Kidney (tissue), 13 donors: ENCODE measurements at regions not wholly inside any gene's neighbourhood (a gene's known extent, or its start where the extent isn't known, plus 50 kb on each side); places are given as distances from the start of the nearest gene placed in this dataset.

Experiments
- DNase-seq, 5 donors: peaks; one replicate each; pipeline ENCODE4 v3.0.0-alpha.2; 2013 to 2020
- FAIRE-seq: peaks from 2 replicates; lab custom pipeline; 2012; peaks lifted over from hg19 to GRCh38; lab: Jason Lieb, UNC
- H3K27ac ChIP-seq, 2 donors: one replicate each; pipeline ENCODE4 v1.7.0; 2013; ENCODE audit warnings: low read depth in 2 of 2, low read length in 2 of 2, inconsistent platforms in 1 of 2
- H3K27me3 ChIP-seq: one replicate; pipeline ENCODE4 v1.7.1; 2013; ENCODE audit warnings: low read length, inconsistent platforms; ENCODE audit not compliant: control insufficient read depth, insufficient read depth
- H3K36me3 ChIP-seq, 3 donors: one replicate each; pipeline versions ENCODE4 v1.7.0 to v1.7.1; 2013; ENCODE audit warnings: low read length in 3 of 3, control low read depth in 1 of 3, inconsistent platforms in 1 of 3; ENCODE audit not compliant: insufficient read depth in 3 of 3, control insufficient read depth in 2 of 3
- H3K4me1 ChIP-seq, 3 donors: one replicate each; pipeline versions ENCODE4 v1.7.0 to v1.7.1; 2013; ENCODE audit warnings: low read length in 3 of 3, inconsistent platforms in 1 of 3, low read depth in 1 of 3; ENCODE audit not compliant: control insufficient read depth in 2 of 3, insufficient read depth in 2 of 3
- H3K4me3 ChIP-seq, 3 donors: one replicate each; pipeline versions ENCODE4 v1.7.0 to v1.8.1; 2013; ENCODE audit warnings: low read length in 3 of 3, control low read depth in 1 of 3, inconsistent platforms in 1 of 3
- H3K9ac ChIP-seq, 3 donors: one replicate each; pipeline versions ENCODE4 v1.7.0 to v1.7.1; 2013; ENCODE audit warnings: low read length in 3 of 3, control low read depth in 1 of 3, inconsistent platforms in 1 of 3
- H3K9me3 ChIP-seq, 3 donors: one replicate each; pipeline versions ENCODE4 v1.7.0 to v1.7.1; 2013; ENCODE audit warnings: low read length in 3 of 3, control low read depth in 1 of 3, inconsistent platforms in 1 of 3; ENCODE audit not compliant: control insufficient read depth in 2 of 3, insufficient read depth in 1 of 3
- intact Hi-C: fragments of 100-400 bp; cut with DNase I; formaldehyde crosslinking; loops from one replicate; pipeline ENCODE4 v1.11.1; 2022
- TF ChIP-seq, protein P1 (sequence below): IDR thresholded peaks from 3 replicates; pipeline ENCODE4 v1.5.1; 2012; ENCODE audit warnings: mild to moderate bottlenecking, moderate library complexity, borderline replicate concordance; ENCODE audit not compliant: insufficient read depth; ENCODE audit errors: extremely low read depth
- donor health status: control.
- donor health status: control.
- donor health status: control.
- donor health status: control.
- donor health status: control.
- donor health status: DM: yes; HTN: yes; CAD: no.
- donor health status: Normal renal cell carcinoma (clear cell type).

- no peaks in the 10 kb centered on the region for H3K9me3 ChIP-seq
- H3K4me1 ChIP-seq: no peaks in the 10 kb centered on the region
- H3K4me3 ChIP-seq: no peak overlapping the region
- DNase-seq (no peak), FAIRE-seq (no peak)
- H3K27ac ChIP-seq: no peak overlapping the region
- no peaks in the 10 kb centered on the region for H3K27me3 ChIP-seq
- TF ChIP-seq, protein P1, sequence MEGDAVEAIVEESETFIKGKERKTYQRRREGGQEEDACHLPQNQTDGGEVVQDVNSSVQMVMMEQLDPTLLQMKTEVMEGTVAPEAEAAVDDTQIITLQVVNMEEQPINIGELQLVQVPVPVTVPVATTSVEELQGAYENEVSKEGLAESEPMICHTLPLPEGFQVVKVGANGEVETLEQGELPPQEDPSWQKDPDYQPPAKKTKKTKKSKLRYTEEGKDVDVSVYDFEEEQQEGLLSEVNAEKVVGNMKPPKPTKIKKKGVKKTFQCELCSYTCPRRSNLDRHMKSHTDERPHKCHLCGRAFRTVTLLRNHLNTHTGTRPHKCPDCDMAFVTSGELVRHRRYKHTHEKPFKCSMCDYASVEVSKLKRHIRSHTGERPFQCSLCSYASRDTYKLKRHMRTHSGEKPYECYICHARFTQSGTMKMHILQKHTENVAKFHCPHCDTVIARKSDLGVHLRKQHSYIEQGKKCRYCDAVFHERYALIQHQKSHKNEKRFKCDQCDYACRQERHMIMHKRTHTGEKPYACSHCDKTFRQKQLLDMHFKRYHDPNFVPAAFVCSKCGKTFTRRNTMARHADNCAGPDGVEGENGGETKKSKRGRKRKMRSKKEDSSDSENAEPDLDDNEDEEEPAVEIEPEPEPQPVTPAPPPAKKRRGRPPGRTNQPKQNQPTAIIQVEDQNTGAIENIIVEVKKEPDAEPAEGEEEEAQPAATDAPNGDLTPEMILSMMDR: no peak
- H3K9ac ChIP-seq: no peak overlapping the region
- intact Hi-C loops: no loop called here
- no peaks in the 10 kb centered on the region for H3K36me3 ChIP-seq
Observed at GRCh38 chr15:95662638-95663037, 667.9 kb upstream of the NR2F2 start.

DNA sequence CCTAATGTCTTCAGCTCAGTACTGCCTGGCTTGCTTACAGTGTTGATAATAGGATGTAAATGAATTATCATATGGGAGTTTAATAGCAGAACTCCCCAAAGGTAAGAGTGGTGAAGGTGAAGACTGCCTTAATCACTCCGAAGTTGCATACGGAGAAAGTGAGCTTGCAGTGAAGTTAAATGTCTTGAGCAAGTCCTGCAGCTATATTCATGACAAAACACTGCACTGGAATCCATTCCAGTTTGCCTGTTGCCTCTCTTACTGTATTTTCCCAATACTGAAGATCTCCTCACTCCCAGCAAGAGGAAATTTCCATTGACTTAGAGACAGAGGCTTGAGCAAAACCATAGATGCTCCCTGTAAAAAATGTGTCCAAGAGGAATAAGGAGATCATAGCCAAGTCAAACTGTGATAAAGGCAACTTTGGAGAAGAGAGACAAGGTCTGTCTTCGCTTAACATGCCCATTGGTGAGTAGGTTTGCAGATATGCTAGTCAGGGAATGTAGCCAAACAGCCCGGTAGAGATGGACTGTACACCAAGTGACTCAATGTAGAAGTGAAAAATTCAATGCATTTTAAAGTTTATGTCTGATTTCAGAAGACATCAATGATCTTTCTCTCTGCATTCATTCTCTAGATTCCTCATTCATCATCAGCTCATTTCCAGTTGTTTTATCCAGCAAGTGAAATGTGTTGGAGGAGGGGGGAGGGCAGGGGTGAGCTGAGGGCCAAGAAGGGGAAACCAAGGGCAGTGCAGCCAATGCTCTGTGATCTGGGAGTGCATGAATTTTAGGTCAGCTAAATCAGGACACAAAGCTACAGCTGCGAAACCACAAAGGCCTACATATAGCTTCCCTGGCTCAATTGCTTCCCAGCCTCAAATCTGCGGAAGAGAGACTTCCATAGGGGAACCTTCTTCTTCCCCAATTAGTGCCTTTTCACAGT lies 667.1 kb upstream of the NR2F2 start:
- no peaks in the 10 kb centered on the region for H3K4me1 ChIP-seq
- H3K27me3 ChIP-seq: no peaks in the 10 kb centered on the region
- FAIRE-seq (no peak), DNase-seq (no peak)
- no peaks in the 10 kb centered on the region for H3K36me3 ChIP-seq
- no peak overlapping the region for H3K27ac ChIP-seq
- H3K9me3 ChIP-seq: no peaks in the 10 kb centered on the region
- intact Hi-C loops: no loop called here
- TF ChIP-seq, protein P1: no peak
- H3K4me3 ChIP-seq: no peak overlapping the region
- H3K9ac ChIP-seq: no peak overlapping the region

GRCh38 chr15:95664450-95664849 lies 666.0 kb upstream of the NR2F2 start:
- FAIRE-seq: no peak
- H3K27me3 ChIP-seq: no peaks in the 10 kb centered on the region
- intact Hi-C loops: no loop called here
- H3K9me3 ChIP-seq: no peaks in the 10 kb centered on the region
- DNase-seq: no peak
- H3K9ac ChIP-seq: no peak overlapping the region
- H3K4me1 ChIP-seq: no peaks in the 10 kb centered on the region
- H3K4me3 ChIP-seq: no peak overlapping the region
- TF ChIP-seq, protein P1: no peak
- H3K36me3 ChIP-seq: no peaks in the 10 kb centered on the region
- no peak overlapping the region for H3K27ac ChIP-seq
